VCaP (cell line): ENCODE measurements at regions not wholly inside any gene's neighbourhood (a gene's known extent, or its start where the extent isn't known, plus 50 kb on each side); places are given as distances from the start of the nearest gene placed in this dataset.

Source experiments
- H3K27ac ChIP-seq: fragments of 450-650 bp; 2 replicates; pipeline ENCODE4 v1.5.1; 2017
- CTCF ChIP-seq: fragments of 450-650 bp; conservative IDR thresholded peaks from 2 replicates; pipeline ENCODE4 v1.5.1; 2017; ENCODE audit warnings: mild to moderate bottlenecking, moderate library complexity

GRCh38 chr2:60603533-60604190 is 50.2 kb upstream of the BCL11A start:
- TF ChIP-seq CTCF, result no peak

GRCh38 chr2:60604486-60605064 is 51.1 kb upstream of the BCL11A start:
- no peak for TF ChIP-seq CTCF
- no peak overlapping the region for H3K27ac ChIP-seq

More at GRCh38 chr2:60603533-60604190, 50.2 kb upstream of the BCL11A start:
- H3K27ac ChIP-seq, result no peak overlapping the region

- TF ChIP-seq CTCF, result no peak
- no peak overlapping the region for H3K27ac ChIP-seq
Measured at GRCh38 chr2:60605866-60606265, 52.4 kb upstream of the BCL11A start.

- H3K27ac ChIP-seq, result no peak overlapping the region
- TF ChIP-seq CTCF, result no peak
Measured at GRCh38 chr2:60608679-60609078, 55.2 kb upstream of the BCL11A start.

GRCh38 chr2:60612033-60612432 is 58.6 kb upstream of the BCL11A start:
- H3K27ac ChIP-seq, result no peak overlapping the region
- TF ChIP-seq CTCF, result no peak

GRCh38 chr2:60614319-60614718 is 60.9 kb upstream of the BCL11A start:
- no peak overlapping the region for H3K27ac ChIP-seq
- no peak for TF ChIP-seq CTCF

- no peak for TF ChIP-seq CTCF
- H3K27ac ChIP-seq, result no peak overlapping the region
Measured at GRCh38 chr2:60621688-60622429, 68.4 kb upstream of the BCL11A start.
